Tibial nerve (tissue), 4 donors: ENCODE measurements at regions not wholly inside any gene's neighbourhood (a gene's known extent, or its start where the extent isn't known, plus 50 kb on each side); places are given as distances from the start of the nearest gene placed in this dataset.

Source experiments
- EP300 ChIP-seq, 2 donors: sonication (generic); formaldehyde crosslinking; IDR thresholded peaks; one replicate each; pipeline ENCODE4 v1.6.1; 2017; ENCODE audit warnings: antibody characterized with exemption in 2 of 2, mild to moderate bottlenecking in 1 of 2
- POLR2A ChIP-seq, 2 donors: fragments of 450-650 bp; IDR thresholded peaks; one replicate each; pipeline ENCODE4 v1.6.1; 2017; ENCODE audit warnings: antibody characterized with exemption in 2 of 2, mild to moderate bottlenecking in 2 of 2, moderate library complexity in 2 of 2
- TF ChIP-seq, protein P1 (sequence below), 5 experiments: fragments of 200-600 bp in 3 of 5; fragments of 450-650 bp in 2 of 5; sonication (generic) in 3 of 5; IDR thresholded peaks; one replicate each; pipeline ENCODE4 v1.5.1; 2016 to 2019; ENCODE audit warnings: antibody characterized with exemption in 5 of 5, mild to moderate bottlenecking in 3 of 5, moderate library complexity in 2 of 5

DNA sequence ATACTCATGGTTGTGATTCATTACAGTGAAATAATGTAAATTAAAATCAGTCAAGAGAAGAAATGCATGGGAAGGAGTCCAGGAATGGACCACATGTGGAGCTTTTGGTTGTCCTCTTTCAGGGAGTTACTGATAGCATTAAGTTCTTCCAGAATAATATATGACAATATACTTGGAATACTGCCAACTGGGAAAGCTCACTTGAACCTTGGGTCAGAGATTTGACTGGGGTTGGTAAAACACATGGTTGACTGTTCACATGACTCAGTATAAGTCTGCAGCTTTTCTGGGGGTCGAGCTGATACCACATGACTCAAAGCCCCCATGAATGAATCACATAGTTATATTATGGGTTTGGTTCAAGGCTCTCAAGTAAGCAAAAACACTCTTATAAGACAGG, 1109.0 kb upstream of the CHAC2 start:
- no peak for TF ChIP-seq EP300 (IDR thresholded peaks at IDR 0.05)
- TF ChIP-seq, protein P1, sequence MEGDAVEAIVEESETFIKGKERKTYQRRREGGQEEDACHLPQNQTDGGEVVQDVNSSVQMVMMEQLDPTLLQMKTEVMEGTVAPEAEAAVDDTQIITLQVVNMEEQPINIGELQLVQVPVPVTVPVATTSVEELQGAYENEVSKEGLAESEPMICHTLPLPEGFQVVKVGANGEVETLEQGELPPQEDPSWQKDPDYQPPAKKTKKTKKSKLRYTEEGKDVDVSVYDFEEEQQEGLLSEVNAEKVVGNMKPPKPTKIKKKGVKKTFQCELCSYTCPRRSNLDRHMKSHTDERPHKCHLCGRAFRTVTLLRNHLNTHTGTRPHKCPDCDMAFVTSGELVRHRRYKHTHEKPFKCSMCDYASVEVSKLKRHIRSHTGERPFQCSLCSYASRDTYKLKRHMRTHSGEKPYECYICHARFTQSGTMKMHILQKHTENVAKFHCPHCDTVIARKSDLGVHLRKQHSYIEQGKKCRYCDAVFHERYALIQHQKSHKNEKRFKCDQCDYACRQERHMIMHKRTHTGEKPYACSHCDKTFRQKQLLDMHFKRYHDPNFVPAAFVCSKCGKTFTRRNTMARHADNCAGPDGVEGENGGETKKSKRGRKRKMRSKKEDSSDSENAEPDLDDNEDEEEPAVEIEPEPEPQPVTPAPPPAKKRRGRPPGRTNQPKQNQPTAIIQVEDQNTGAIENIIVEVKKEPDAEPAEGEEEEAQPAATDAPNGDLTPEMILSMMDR (IDR thresholded peaks at IDR 0.05), result no peak
- no peak for TF ChIP-seq POLR2A (IDR thresholded peaks at IDR 0.05)
